ENCODE measurements at regions not wholly inside any gene's neighbourhood (a gene's known extent, or its start where the extent isn't known, plus 50 kb on each side); places are given as distances from the start of the nearest gene placed in this dataset.
"Not testable (repeated sequence)": the region's sequence is repeated elsewhere in the genome, so short reads cannot be mapped to it uniquely, and the experiment has no call there.

- peak; percentile 76 for DNase-seq
Measured at GRCh38 chr11:81869351-81870065, 864.2 kb downstream of the FAM181B start.

- DNase-seq = no peak
Measured at GRCh38 chr11:81866896-81867295, 866.8 kb downstream of the FAM181B start.

DNA sequence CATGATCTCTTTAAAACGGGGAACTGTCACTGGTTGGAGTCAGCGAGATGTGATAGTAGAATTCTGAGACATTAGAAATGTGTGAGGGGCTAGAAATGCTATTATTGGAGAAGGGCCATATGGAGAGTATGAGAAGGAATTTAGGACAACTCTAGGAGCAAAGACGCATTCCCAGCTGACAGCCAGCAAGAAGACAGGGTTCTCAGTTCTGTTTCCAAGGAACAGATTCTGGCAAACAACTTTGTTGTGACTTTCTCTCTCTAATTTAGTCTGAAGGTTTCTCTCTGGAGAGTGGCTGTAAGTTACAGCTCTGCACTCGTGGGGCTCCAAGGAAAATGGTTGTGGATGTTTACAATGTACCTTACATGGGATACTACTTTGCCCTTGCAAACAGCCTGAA, 876.3 kb downstream of the FAM181B start:
- DNase-seq = no peak

DNA sequence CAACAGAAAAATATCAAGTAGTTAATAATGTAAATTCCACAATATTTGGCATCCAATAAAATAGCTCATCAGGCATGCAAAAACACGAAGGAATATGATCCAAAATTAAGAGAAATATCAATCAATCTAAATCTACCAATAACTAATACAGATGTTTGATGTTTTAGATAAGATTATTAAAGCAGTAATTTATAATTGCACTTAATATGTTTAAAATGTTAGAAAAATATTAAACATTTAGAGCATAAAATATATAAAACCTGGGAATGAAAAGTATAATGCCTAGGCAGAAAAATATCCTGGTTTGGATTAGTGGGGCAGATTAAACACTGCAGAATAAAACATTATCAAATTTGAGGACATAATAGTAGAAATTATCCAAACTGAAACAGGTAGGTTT, 879.9 kb downstream of the FAM181B start:
- no peak for DNase-seq

DNA sequence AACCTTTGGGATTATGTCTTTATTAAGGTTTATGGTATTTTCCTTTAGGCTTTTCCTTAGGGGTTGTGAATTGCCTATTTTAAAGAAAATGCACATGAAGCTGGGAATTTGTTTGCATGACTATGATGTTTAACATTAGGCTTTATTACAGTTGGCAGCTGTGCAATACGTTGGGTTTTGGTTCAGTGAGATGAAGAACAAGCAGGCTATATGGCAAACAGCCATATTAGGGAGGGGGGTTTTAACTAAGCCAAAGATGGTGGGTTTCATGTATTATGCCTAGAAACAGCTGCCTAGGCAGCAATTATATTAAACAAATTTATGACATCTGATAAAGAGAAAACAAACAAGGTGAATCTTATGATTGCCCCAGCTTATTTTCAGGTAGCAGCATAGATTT, 880.8 kb downstream of the FAM181B start:
- no peak for DNase-seq

DNA sequence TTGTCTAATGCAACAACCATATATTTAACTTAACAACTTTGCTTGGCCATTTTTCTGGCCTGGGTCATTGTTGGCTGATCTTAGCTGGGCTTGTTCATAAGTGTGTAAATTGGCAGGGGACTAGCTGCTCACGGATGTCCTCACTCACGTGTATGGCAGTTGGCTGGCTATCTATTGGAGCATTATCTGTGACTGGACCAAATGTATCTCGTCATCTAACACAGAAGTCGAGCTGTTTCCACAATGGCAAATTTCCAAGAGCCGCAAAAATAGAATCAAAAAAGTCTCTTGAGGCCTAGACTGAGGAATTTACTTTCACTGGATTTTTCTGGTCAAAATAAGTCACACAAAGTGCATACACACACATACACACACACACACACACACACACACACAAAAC, 893.3 kb downstream of the FAM181B start:
- no peak for DNase-seq

DNA sequence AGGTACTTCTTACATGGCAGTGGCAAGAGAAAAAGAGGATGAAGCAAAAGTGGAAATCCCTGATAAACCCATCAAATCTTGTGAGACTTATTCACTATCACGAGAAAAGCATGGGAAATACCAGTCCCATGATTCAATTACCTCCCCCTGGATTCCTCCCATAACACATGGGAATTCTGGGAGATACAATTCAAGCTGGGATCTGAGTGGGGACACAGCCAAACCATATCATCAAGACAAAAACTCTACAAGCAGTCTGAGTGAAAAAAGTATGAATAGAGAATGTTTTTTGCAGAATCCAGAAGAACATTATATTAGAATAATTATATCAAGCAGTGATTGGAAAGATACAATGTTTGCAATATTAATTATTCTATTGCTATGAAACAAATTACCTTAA, 893.7 kb downstream of the FAM181B start:
- no peak for DNase-seq

DNA sequence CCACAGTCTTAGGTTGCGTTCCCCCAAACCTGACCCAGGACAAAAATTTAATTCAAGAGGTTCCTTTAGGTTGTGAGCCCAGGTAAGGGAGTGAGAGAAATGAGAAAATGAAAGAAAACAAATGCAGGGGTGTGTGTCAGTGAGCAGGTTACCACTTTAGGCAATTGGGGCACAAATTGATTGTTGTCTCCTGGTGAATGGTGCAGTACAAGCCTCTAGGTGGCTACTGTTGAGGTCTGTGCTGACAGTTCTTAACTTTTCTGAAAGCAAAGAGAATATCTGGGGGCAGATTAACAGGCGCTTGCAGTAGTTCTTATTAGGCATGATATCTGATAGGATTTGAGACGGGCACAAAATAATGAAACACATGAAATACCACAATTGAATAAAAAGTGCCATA, 894.6 kb downstream of the FAM181B start:
- DNase-seq = no peak

DNA sequence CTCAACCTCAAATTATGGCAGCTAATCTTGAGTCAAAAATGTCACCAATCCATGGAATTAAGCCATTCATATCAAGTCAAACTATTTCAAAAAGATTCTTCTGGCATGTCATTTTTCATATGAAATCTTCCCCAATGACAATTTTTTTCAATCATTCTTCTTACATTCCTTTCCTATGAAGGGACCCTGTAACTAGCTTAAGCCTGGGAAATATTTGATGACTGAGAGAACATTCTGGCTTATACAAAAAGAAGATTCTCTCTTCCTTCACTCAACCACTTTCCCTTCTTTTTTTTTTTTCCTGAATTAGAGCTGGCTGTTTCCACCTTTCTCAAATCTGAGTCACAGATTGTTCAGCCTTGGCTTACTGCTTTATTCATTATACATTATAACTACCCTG, 903.7 kb downstream of the FAM181B start:
- no peak for DNase-seq

GRCh38 chr11:81825346-81825745, 908.3 kb downstream of the FAM181B start:
- no peak for DNase-seq

- DNase-seq = no peak
Measured at GRCh38 chr11:81819462-81819861, 914.2 kb downstream of the FAM181B start.

GRCh38 chr11:81804858-81805257, 928.8 kb downstream of the FAM181B start:
- DNase-seq = no peak

- no peak for DNase-seq
Measured at GRCh38 chr11:81802591-81802990, 931.1 kb downstream of the FAM181B start.

DNA sequence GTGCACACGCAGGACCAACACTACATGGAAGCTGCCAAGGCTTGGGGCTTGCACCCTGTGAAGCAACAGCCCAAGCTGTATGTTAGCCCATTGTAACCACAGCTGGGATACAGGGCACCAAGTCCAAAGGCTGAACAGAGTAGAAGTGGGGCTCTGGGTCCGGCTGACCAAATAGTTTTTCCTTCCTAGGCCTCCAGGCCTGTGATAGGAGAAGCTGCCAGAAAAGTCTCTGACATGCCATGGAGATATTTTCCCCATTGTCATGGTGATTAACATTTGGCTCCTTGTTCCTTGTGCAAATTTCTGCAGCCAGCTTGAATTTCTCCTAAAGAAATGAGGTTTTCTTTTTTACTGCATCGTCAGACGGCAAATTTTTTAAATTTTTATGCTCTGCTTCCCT, 941.2 kb downstream of the FAM181B start:
- no peak for DNase-seq

DNA sequence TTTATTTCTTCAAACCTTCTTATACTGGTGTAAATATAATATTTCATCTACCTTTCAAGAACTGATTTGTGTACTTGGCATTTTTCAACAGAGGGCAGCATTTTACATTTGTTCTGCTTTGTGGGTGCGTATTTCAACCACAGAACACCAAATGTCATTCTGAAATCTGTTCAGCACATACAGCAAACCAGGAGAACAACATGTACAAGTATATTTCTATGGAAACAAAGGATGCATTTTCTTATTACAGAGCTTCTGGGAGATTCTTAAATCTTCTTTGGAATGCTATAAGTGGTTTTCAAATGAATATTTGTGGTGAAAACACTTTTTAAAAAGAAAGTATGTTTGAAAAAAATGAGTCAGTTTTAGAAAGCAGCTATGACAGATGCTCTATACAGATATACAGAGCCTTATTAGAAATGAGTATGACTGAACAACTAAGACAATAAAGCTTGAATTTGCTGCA, 946.0 kb downstream of the FAM181B start:
- no peak for DNase-seq

GRCh38 chr11:81772166-81772565, 961.5 kb downstream of the FAM181B start:
- DNase-seq = no peak

DNA sequence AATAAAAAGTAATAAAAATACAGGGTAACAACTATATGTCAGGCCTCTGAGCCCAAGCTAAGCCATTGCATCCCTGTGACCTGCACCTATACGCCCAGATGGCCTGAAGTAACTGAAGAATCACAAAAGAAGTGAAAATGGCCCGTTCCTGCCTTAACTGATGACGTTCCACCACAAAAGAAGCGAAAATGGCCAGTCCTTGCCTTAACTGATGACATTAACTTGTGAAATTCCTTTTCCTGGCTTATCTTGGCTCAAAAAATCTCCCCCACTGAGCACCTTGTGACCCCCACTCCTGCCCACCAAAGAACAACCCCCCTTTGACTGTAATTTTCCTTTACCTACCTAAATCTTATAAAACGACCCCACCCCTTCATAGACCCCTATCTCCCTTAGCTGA, 963.8 kb downstream of the FAM181B start:
- not testable (repeated sequence) for DNase-seq

GRCh38 chr11:81756864-81757595, 976.6 kb downstream of the FAM181B start:
- DNase-seq = no peak

GRCh38 chr11:81749245-81749644, 984.4 kb downstream of the FAM181B start:
- no peak for DNase-seq

DNA sequence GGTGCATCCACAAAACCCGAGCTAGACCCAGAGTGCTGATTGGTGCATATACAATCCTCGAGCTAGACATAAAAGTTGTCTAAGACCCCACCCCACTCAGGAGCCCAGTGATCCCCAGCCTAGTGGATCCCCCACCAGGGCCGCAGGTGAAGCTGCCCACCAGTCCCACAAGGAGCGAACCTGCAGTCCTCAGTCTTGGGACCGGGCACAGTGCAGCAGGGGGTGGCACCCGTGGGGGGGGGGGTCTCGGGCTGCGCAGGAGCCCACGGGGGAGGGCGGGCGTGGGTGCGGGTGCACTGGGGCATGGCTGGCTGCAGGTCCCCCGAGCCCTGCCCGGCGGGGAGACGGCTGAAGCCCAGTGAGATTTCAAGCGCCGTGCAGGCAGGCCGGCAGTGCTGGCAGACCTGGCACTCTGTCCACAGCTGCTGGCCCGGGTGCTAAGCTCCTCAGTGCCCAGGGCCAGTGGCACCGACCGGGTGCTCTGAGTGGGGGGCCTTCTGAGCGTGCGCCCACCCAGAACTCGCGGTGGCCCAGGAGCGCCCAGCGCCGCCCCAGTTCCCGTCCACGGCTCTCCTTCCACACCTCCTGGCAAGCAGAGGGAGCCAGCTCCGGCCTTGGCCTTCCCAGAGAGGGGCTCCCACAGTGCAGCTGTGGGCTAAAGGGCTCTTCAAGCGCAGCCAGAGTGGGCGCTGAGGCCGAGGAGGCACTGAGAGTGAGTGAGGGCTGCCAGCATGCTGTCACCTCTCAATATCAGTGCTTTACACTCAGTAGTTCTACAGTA, 989.1 kb downstream of the FAM181B start:
- DNase-seq = no peak

DNA sequence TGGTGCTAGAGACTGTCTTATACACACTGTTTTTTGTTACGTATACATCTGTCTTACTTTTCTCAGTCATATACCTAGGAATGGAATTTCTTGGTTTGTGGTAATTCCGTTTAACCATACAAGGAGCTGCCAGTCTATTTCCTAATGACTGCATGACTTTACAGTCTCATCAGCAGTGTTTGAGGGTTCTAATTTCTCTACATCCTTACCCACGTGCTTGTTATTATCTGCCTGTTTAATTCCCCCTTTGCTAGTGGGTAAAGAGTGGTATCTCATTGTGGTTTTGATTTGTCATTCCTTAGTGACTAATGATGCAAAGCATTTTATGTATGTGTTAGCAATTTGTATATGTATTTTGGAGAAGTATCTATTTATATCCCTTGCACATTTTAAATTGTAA, 1008.0 kb downstream of the FAM181B start:
- DNase-seq = no peak

DNA sequence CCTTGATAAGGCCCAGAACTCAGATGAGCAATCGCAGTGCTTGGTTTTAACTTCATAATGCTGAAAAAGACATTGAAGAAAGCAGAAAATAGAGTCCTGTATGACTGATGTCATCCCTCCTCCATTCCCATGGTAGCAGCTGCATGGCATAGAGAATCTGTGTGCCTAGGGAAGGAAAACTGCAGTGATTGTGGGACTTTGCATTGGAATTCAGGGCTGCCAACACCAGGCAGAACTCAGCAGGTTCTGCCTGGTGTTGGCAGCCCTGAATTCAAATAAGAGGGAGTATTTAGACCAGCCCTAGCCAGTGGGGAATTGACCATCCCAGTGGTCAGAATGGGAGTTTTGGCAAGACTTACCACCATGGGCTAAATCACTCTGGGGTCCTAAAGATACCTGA, 1016.0 kb downstream of the FAM181B start:
- DNase-seq = no peak

- DNase-seq = no peak
Measured at GRCh38 chr11:81707881-81708280, 1025.8 kb downstream of the FAM181B start.

- DNase-seq = no peak
Measured at GRCh38 chr11:81705283-81705682, 1028.4 kb downstream of the FAM181B start.
